SK-N-SH (cell line): ENCODE measurements at regions not wholly inside any gene's neighbourhood (a gene's known extent, or its start where the extent isn't known, plus 50 kb on each side); places are given as distances from the start of the nearest gene placed in this dataset.

ENCODE experiments used
- CTCF ChIA-PET: fragments of 300-600, 350-600 bp; formaldehyde crosslinking; extraction: SDS; loops from one replicate; lab custom pipeline; 2021; lab: Yijun Ruan, JAX
- POLR2A ChIA-PET: fragments of 350-600 bp; sonication (Branson Sonifier 250); formaldehyde crosslinking; extraction: SDS; loops from one replicate; lab custom pipeline; 2020; ENCODE audit warnings: antibody characterized with exemption, inconsistent platforms; lab: Yijun Ruan, JAX
- DNase-seq: peaks from one replicate; pipeline ENCODE4 v3.0.0; 2012
- H2AFZ ChIP-seq: fragments of 200-600 bp; sonication (generic); 2 replicates; pipeline ENCODE4 v1.8.1; 2016; ENCODE audit warnings: antibody characterized with exemption, mild to moderate bottlenecking, low read depth
- H3F3A ChIP-seq: fragments of 200-600 bp; sonication (generic); replicated peaks from 2 replicates; pipeline ENCODE3; 2016; ENCODE audit warnings: antibody characterized with exemption, mild to moderate bottlenecking; ENCODE audit not compliant: insufficient read depth
- H3K27ac ChIP-seq, 2 experiments: fragments of 200-500 bp in 1 of 2; fragments of 200-600 bp in 1 of 2; sonication (Bioruptor generic) in 1 of 2; sonication (generic), shearing (Covaris generic) in 1 of 2; 2 replicates each; pipeline versions ENCODE4 v1.5.1 to v1.6.1; 2014 to 2016; ENCODE audit warnings: low read depth in 2 of 2, inconsistent platforms in 1 of 2, low read length in 1 of 2, mild to moderate bottlenecking in 1 of 2, mixed read lengths in 1 of 2
- H3K27me3 ChIP-seq: fragments of 200-600 bp; sonication (generic), shearing (Covaris generic); 2 replicates; pipeline ENCODE4 v1.6.1; 2016; ENCODE audit warnings: mixed run types; ENCODE audit not compliant: insufficient read depth
- H3K36me3 ChIP-seq, 2 experiments: fragments of 200-500 bp in 1 of 2; fragments of 200-600 bp in 1 of 2; sonication (Bioruptor generic) in 1 of 2; sonication (generic) in 1 of 2; replicated peaks in 1 of 2; 2 replicates each; pipeline versions ENCODE3 to v1.5.1; 2014 to 2016; ENCODE audit warnings: low read length in 1 of 2, mild to moderate bottlenecking in 1 of 2; ENCODE audit not compliant: insufficient read depth in 2 of 2, control insufficient read depth in 1 of 2
- H3K4me1 ChIP-seq, 2 experiments: fragments of 200-500 bp in 1 of 2; fragments of 200-600 bp in 1 of 2; sonication (Bioruptor generic) in 1 of 2; sonication (generic), shearing (Covaris generic) in 1 of 2; 2 replicates each; pipeline versions ENCODE4 v1.5.1 to v1.6.1; 2014 to 2016; ENCODE audit warnings: low read depth in 1 of 2, low read length in 1 of 2, mixed run types in 1 of 2; ENCODE audit not compliant: insufficient read depth in 2 of 2, control insufficient read depth in 1 of 2
- H3K4me2 ChIP-seq: fragments of 200-600 bp; sonication (generic), shearing (Covaris generic); 2 replicates; pipeline ENCODE4 v1.6.1; 2017; ENCODE audit warnings: mixed run types
- H3K4me3 ChIP-seq, 2 experiments: fragments of 200-500 bp in 1 of 2; fragments of 200-600 bp in 1 of 2; sonication (Bioruptor generic) in 1 of 2; sonication (generic), shearing (Covaris generic) in 1 of 2; 2 replicates each; pipeline versions ENCODE4 v1.5.1 to v1.8.1; 2014 to 2016; ENCODE audit warnings: low read depth in 2 of 2, inconsistent platforms in 1 of 2, low read length in 1 of 2, mild to moderate bottlenecking in 1 of 2, mixed read lengths in 1 of 2, moderate library complexity in 1 of 2
- H3K79me2 ChIP-seq: fragments of 200-600 bp; sonication (generic); 2 replicates; pipeline ENCODE4 v1.8.1; 2017; ENCODE audit warnings: mild to moderate bottlenecking; ENCODE audit not compliant: insufficient read depth
- H3K9ac ChIP-seq: fragments of 200-600 bp; sonication (generic); 2 replicates; pipeline ENCODE4 v1.6.1; 2017; ENCODE audit warnings: mixed run types
- H3K9me2 ChIP-seq: fragments of 200-600 bp; sonication (generic); 2 replicates; pipeline ENCODE4 v1.6.1; 2017; ENCODE audit warnings: mixed run types
- H3K9me3 ChIP-seq: fragments of 200-600 bp; sonication (generic); 2 replicates; pipeline ENCODE4 v1.6.1; 2017; ENCODE audit warnings: mixed run types, mild to moderate bottlenecking, moderate library complexity
- H4K20me1 ChIP-seq: fragments of 200-600 bp; sonication (generic); 2 replicates; pipeline ENCODE4 v1.6.1; 2017; ENCODE audit warnings: mild to moderate bottlenecking, mixed run types; ENCODE audit not compliant: insufficient read depth
- CTCF ChIP-seq: fragments of 200-600 bp; sonication (generic); IDR thresholded peaks from 2 replicates; pipeline ENCODE4 v1.6.1; 2017; ENCODE audit warnings: antibody characterized with exemption, mild to moderate bottlenecking, moderate library complexity
- EP300 ChIP-seq, 2 experiments: IDR thresholded peaks; 2 replicates each; pipeline versions ENCODE4 v1.4.0 to v1.6.1; 2012; ENCODE audit warnings: borderline replicate concordance in 1 of 2, low read depth in 1 of 2, low read length in 1 of 2
- GATA2 ChIP-seq: sonication (generic); formaldehyde crosslinking; IDR thresholded peaks from 2 replicates; pipeline ENCODE4 v1.5.0; 2020; ENCODE audit warnings: mild to moderate bottlenecking, missing genetic modification reagents
- JUND ChIP-seq: IDR thresholded peaks from 2 replicates; pipeline ENCODE4 v1.4.0; 2012
- NFIC ChIP-seq: IDR thresholded peaks from 2 replicates; pipeline ENCODE4 v1.4.0; 2012; ENCODE audit warnings: borderline replicate concordance
- RXRA ChIP-seq: IDR thresholded peaks from 2 replicates; pipeline ENCODE4 v1.4.0; 2012; ENCODE audit warnings: low read depth, mild to moderate bottlenecking, borderline replicate concordance
- SMC3 ChIP-seq: IDR thresholded peaks from 2 replicates; pipeline ENCODE4 v1.6.1; 2012; ENCODE audit warnings: low read depth, low read length, improper control_type of control experiment
- TEAD4 ChIP-seq: IDR thresholded peaks from 2 replicates; pipeline ENCODE4 v1.4.0; 2012; ENCODE audit warnings: mild to moderate bottlenecking, borderline replicate concordance; ENCODE audit not compliant: insufficient read depth
- ZBTB33 ChIP-seq: IDR thresholded peaks from 2 replicates; pipeline ENCODE4 v1.4.0; 2012; ENCODE audit warnings: low read depth, borderline replicate concordance
- WGBS: methylation state at CpG from one replicate; pipeline ENCODE4 v1.1.6; 2017; ENCODE audit warnings: low lambda C conversion rate; 5-methylcytosine and 5-hydroxymethylcytosine counted together
- TF ChIP-seq, protein P1 (sequence below): fragments of 150-350 bp; IDR thresholded peaks from 2 replicates; pipeline ENCODE4 v1.6.1; 2016; ENCODE audit warnings: mild to moderate bottlenecking, low read depth, low read length
- TF ChIP-seq, protein P2 (sequence below): IDR thresholded peaks from 2 replicates; pipeline ENCODE4 v1.4.0; 2012; ENCODE audit warnings: low read depth, borderline replicate concordance

DNA sequence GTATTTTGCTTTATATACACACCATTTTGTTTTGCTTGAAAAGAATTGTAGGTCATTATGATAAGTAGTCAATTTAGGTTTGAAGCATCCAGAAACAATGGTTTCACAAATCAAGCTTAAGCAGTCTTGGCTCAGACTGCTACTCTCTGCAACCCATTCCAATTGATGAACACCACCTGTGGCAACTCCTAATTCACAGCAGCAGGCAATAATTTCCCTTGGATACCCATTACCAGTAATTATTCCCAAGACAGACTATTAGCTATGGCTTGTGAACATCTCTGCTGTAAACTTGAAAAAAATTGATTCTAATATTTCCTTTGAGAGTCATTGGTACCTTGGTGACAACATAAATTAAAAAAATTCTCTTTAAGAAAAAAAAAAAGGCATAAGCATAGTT, 299.3 kb upstream of the SLITRK6 start:
- no peak overlapping the region for H3K9ac ChIP-seq
- no peak overlapping the region for H3K4me2 ChIP-seq
- DNase-seq = no peak
- H3K4me1 ChIP-seq = no peaks in the 10 kb centered on the region
- TF ChIP-seq RXRA (no peak), TEAD4 (no peak), SMC3 (no peak), ZBTB33 (no peak)
- TF ChIP-seq, protein P1, sequence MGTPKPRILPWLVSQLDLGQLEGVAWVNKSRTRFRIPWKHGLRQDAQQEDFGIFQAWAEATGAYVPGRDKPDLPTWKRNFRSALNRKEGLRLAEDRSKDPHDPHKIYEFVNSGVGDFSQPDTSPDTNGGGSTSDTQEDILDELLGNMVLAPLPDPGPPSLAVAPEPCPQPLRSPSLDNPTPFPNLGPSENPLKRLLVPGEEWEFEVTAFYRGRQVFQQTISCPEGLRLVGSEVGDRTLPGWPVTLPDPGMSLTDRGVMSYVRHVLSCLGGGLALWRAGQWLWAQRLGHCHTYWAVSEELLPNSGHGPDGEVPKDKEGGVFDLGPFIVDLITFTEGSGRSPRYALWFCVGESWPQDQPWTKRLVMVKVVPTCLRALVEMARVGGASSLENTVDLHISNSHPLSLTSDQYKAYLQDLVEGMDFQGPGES = no peak
- TF ChIP-seq, protein P2, sequence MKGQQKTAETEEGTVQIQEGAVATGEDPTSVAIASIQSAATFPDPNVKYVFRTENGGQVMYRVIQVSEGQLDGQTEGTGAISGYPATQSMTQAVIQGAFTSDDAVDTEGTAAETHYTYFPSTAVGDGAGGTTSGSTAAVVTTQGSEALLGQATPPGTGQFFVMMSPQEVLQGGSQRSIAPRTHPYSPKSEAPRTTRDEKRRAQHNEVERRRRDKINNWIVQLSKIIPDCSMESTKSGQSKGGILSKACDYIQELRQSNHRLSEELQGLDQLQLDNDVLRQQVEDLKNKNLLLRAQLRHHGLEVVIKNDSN = no peak
- H3K4me3 ChIP-seq = no peak overlapping the region
- no peaks in the 10 kb centered on the region for H3K27me3 ChIP-seq
- H4K20me1 ChIP-seq = no peaks in the 10 kb centered on the region
- ChIA-PET CTCF (no interaction called here), POLR2A (no interaction called here)
- no peak overlapping the region for H3K27ac ChIP-seq
- H3K9me2 ChIP-seq = no peaks in the 10 kb centered on the region
- no peak overlapping the region for H2AFZ ChIP-seq
- H3K79me2 ChIP-seq = no peaks in the 10 kb centered on the region
- no peaks in the 10 kb centered on the region for H3K9me3 ChIP-seq
- H3F3A ChIP-seq = no peaks in the 10 kb centered on the region
- no peaks in the 10 kb centered on the region for H3K36me3 ChIP-seq

DNA sequence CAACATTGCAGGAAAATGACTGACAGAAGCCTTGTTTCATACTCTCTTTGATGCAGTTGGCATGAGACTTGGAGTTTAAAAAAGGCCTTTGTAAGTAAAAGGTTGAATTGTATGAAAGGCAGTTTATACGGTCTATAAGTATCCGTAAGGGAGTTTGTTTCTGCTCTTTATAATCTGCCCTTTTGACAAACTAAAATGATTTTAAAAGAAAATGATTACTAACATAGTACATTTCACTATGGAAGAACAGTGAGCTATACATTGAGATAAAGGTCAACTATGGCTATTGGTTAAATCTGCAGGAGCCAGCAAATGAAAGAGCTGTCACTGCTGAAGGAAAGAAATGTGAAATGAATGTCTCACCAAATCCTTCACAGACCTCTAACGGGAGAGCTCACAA, 296.1 kb upstream of the SLITRK6 start:
- Histone ChIP-seq H4K20me1 (no peaks in the 10 kb centered on the region), H3K4me3 (no peak overlapping the region), H3K27me3 (no peaks in the 10 kb centered on the region), H3K9ac (no peak overlapping the region), H3K4me1 (no peaks in the 10 kb centered on the region), H3K27ac (no peak overlapping the region), H3K79me2 (no peaks in the 10 kb centered on the region), H3K9me2 (no peaks in the 10 kb centered on the region), H3K4me2 (no peak overlapping the region), H3K9me3 (no peaks in the 10 kb centered on the region), H3K36me3 (no peaks in the 10 kb centered on the region), H2AFZ (no peak overlapping the region), H3F3A (no peaks in the 10 kb centered on the region)
- WGBS = 44% methylated on average over 3 of the region's 3 CpGs
- DNase-seq = no peak
- CTCF ChIA-PET = no interaction called here
- POLR2A ChIA-PET = no interaction called here
- TF ChIP-seq, protein P2 = no peak
- no peak for TF ChIP-seq JUND
- no peak for TF ChIP-seq NFIC
- no peak for TF ChIP-seq CTCF
- TF ChIP-seq EP300 (IDR thresholded peaks at IDR 0.05; ENCODE audit: borderline replicate concordance in 1 of 2, low read depth in 1 of 2, low read length in 1 of 2) = no peak
- no peak for TF ChIP-seq GATA2 (CRISPR knock-in tag)
- TF ChIP-seq, protein P1 = no peak
